ENCODE measurements at regions not wholly inside any gene's neighbourhood (a gene's known extent, or its start where the extent isn't known, plus 50 kb on each side); places are given as distances from the start of the nearest gene placed in this dataset.

DNA sequence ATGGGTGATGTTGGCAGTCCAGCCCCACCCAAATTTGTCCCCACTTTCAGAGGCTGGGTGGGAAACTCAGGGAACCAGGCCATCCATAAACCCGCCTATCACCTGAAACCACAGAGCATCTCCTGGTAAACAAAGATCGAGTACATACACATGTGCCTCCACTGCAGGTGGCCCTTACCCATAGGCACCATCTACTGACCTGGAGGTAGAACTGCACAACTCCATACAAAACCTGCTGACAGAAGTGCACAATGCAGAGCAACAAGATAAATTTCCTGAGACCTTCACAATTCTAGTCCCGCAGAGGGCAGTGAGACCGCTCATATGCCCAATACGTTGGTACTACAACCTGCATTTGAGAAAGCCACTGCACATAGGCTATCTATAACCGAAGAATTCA is 856.3 kb downstream of the SUCLG1 start:
- TF ChIP-seq, protein P1, sequence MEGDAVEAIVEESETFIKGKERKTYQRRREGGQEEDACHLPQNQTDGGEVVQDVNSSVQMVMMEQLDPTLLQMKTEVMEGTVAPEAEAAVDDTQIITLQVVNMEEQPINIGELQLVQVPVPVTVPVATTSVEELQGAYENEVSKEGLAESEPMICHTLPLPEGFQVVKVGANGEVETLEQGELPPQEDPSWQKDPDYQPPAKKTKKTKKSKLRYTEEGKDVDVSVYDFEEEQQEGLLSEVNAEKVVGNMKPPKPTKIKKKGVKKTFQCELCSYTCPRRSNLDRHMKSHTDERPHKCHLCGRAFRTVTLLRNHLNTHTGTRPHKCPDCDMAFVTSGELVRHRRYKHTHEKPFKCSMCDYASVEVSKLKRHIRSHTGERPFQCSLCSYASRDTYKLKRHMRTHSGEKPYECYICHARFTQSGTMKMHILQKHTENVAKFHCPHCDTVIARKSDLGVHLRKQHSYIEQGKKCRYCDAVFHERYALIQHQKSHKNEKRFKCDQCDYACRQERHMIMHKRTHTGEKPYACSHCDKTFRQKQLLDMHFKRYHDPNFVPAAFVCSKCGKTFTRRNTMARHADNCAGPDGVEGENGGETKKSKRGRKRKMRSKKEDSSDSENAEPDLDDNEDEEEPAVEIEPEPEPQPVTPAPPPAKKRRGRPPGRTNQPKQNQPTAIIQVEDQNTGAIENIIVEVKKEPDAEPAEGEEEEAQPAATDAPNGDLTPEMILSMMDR (IDR thresholded peaks at IDR 0.05): no peak
- no peak overlapping the region for H3K4me3 ChIP-seq

GRCh38 chr2:83596592-83597282 is 862.3 kb downstream of the SUCLG1 start:
- TF ChIP-seq, protein P1 (IDR thresholded peaks at IDR 0.05): no peak
- DNase-seq (ENCODE audit: low spot score): no peak
- no peak overlapping the region for H3K27ac ChIP-seq
- no peak overlapping the region for H3K4me3 ChIP-seq

More for the DNA sequence above, 856.3 kb downstream of the SUCLG1 start:
- no peak for DNase-seq (ENCODE audit: low spot score)
- no peak overlapping the region for H3K27ac ChIP-seq

GRCh38 chr2:83595926-83596325 is 863.2 kb downstream of the SUCLG1 start:
- H3K27ac ChIP-seq: no peak overlapping the region
- TF ChIP-seq, protein P1 (IDR thresholded peaks at IDR 0.05): no peak
- no peak overlapping the region for H3K4me3 ChIP-seq
- DNase-seq (ENCODE audit: low spot score): no peak

DNA sequence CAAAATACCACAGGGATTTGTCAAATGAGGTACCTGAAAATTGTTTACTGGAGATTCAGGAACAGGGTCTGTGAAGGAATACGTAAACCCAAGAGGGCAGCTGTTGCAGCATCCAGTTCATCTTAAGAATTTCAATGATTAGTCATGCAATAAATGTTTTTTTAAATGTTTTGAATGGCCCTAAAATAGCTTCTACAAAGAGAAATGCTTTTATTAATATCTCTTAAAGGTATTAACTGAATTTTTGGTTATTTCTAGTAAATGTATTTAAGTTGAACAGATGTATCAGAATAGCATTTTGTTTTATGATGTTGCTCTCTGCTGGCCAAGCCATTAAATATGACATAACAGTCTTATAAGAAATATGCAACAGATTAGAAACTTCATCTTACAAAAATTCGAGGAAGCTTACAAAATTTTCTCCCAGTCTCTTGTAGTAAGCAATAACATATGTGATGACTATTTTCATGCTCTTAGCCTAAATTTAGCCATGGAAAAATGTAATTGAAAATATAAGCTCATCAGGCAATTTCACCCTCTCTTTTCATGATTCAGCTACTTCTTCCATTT is 863.9 kb downstream of the SUCLG1 start:
- no peak for DNase-seq (ENCODE audit: low spot score)
- TF ChIP-seq, protein P1 (IDR thresholded peaks at IDR 0.05): no peak
- Histone ChIP-seq H3K27ac (no peak overlapping the region), H3K4me3 (no peak overlapping the region)

DNA sequence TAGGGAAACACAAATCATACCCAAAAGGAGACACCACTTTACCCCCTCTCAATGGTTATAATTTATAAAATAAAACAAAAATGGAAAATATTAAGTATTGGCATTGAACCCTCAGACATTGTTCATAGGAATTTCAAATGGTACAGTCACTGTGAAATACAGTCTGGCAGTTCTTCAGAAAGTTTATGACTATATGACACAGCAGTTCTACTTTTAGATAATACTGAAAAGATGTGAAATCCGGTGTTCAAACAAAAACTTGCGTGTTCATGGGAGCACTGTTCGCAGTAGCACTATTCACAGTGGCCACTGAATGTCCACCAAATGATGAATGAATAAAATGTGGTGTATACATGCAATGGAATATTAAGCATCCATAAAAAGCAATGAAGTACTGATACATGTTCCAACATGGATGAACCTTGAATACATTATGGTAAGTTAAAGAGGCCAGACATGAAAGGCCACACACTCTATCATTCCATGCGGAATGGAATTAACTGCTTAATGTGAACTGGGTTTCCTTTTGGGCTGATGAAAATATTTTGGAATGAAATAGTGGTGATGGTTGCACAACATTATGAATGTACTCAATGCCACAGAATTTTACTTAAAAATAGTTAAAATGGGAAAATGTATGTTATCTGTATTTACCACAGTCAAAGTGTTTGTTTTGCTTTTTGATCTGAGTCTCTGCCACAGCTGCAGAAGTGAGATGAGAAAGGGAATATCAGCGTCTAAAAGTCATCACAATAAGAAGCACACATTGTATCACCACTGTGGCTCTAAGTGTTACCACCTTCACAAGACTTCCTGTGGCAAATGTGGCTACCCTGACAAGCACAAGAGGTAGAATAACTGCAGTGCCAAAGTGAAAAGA is 864.6 kb downstream of the SUCLG1 start:
- DNase-seq (ENCODE audit: low spot score): no peak
- Histone ChIP-seq H3K4me3 (no peak overlapping the region), H3K27ac (no peak overlapping the region)
- TF ChIP-seq, protein P1 (IDR thresholded peaks at IDR 0.05): no peak

DNA sequence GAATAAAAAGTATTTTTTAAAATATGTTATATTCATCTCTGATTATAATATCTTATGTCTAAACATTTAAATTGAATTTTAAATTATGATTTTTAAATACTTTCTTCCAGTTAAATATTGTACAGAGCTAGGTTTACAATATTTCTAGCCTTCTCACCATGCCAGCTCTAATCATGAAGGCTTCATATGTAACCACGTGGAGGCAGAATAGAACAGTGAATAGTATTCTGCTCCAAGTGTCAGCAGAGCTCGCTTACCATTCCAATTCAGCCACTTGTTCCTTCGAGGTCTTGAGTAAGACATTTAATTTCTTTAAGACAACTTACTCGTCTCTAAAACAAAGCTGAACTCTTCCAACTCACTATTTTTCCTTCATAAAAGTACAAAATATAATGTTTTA is 871.8 kb downstream of the SUCLG1 start:
- no peak overlapping the region for H3K27ac ChIP-seq
- no peak overlapping the region for H3K4me3 ChIP-seq
- DNase-seq (ENCODE audit: low spot score): no peak
- TF ChIP-seq, protein P1 (IDR thresholded peaks at IDR 0.05): no peak

Measured in coronary artery (tissue), 2 donors.